Spleen (tissue), 11 donors: ENCODE measurements at regions not wholly inside any gene's neighbourhood (a gene's known extent, or its start where the extent isn't known, plus 50 kb on each side); places are given as distances from the start of the nearest gene placed in this dataset.

Source experiments
- DNase-seq: peaks from one replicate; pipeline ENCODE4 v3.0.0-alpha.2; 2020
- H3K27ac ChIP-seq, 8 donors: fragments of 200-600 bp; sonication (generic) in 7 of 8; 1 replicate in 4 of 8; 2 replicates in 4 of 8; pipeline versions ENCODE4 v1.5.0 to v1.8.0; 2016 to 2021; ENCODE audit warnings: inconsistent platforms in 4 of 8, mild to moderate bottlenecking in 4 of 8, moderate library complexity in 1 of 8
- H3K27me3 ChIP-seq, 7 donors: fragments of 200-600 bp; sonication (generic) in 6 of 7; replicated peaks in 1 of 7; 1 replicate in 4 of 7; 2 replicates in 3 of 7; pipeline versions ENCODE4 v1.5.0 to v1.8.0; 2016 to 2021; ENCODE audit warnings: inconsistent platforms in 3 of 7, mild to moderate bottlenecking in 1 of 7
- H3K36me3 ChIP-seq, 6 donors: fragments of 200-600 bp; sonication (generic) in 5 of 6; 1 replicate in 4 of 6; 2 replicates in 2 of 6; pipeline versions ENCODE4 v1.5.0 to v1.8.0; 2016 to 2021; ENCODE audit warnings: inconsistent platforms in 2 of 6
- H3K4me1 ChIP-seq, 6 donors: fragments of 200-600 bp; sonication (generic) in 5 of 6; 1 replicate in 3 of 6; 2 replicates in 3 of 6; pipeline versions ENCODE4 v1.5.0 to v1.8.0; 2016 to 2021; ENCODE audit warnings: inconsistent platforms in 3 of 6
- H3K4me3 ChIP-seq, 8 donors: fragments of 200-600 bp; sonication (generic) in 7 of 8; 1 replicate in 4 of 8; 2 replicates in 4 of 8; pipeline versions ENCODE4 v1.5.0 to v1.8.0; 2016 to 2021; ENCODE audit warnings: inconsistent platforms in 4 of 8, mild to moderate bottlenecking in 4 of 8, moderate library complexity in 2 of 8
- H3K9me3 ChIP-seq, 8 donors: fragments of 200-600 bp; sonication (generic) in 7 of 8; 1 replicate in 4 of 8; 2 replicates in 4 of 8; pipeline versions ENCODE4 v1.5.0 to v1.8.0; 2016 to 2021; ENCODE audit warnings: inconsistent platforms in 4 of 8
- CTCF ChIP-seq, 11 experiments: fragments of 200-600 bp in 7 of 11; fragments of 450-650 bp in 4 of 11; sonication (generic) in 4 of 11; IDR thresholded peaks in 8 of 11; conservative IDR thresholded peaks in 3 of 11; 1 replicate in 7 of 11; 2 replicates in 4 of 11; pipeline versions ENCODE4 v1.4.0 to v1.8.0; 2016 to 2021; ENCODE audit warnings: antibody characterized with exemption in 11 of 11, inconsistent platforms in 4 of 11, mild to moderate bottlenecking in 1 of 11
- POLR2A ChIP-seq, 3 donors: fragments of 450-650 bp; IDR thresholded peaks; one replicate each; pipeline ENCODE4 v1.5.1; 2017; ENCODE audit warnings: antibody characterized with exemption in 3 of 3, mild to moderate bottlenecking in 1 of 3
- POLR2AphosphoS5 ChIP-seq, 3 donors: sonication (generic); formaldehyde crosslinking; IDR thresholded peaks; one replicate each; pipeline ENCODE4 v1.5.1; 2017; ENCODE audit warnings: antibody characterized with exemption in 3 of 3
- WGBS, 5 donors: extraction: QIAGEN DNeasy Blood & Tissue Kit in 3 of 5; methylation state at CpG; one replicate each; pipeline versions ENCODE4 v1.1.5 to v1.1.7; 2013 to 2018; 5-methylcytosine and 5-hydroxymethylcytosine counted together
- intact Hi-C: fragments of 100-400 bp; cut with DNase I; formaldehyde crosslinking; loops from one replicate; pipeline ENCODE4 v1.15.0; 2023; ENCODE audit warnings: low total_unique reads
- donor health status: healthy with polysubstance abuse.
- donor health status: DM: no; HTN: no; CAD: no; lungs with moderate emphysema.
- donor health status: DM: no; HTN: no; CAD: no.
- donor health status: Bipolar disorder and iron deficiency.
- donor health status: healthy.
- donor health status: DM: no; HTN: no; CAD: no.
- donor health status: DM: yes; HTN: yes; CAD: no.

- H3K27me3 ChIP-seq = no peaks in the 10 kb centered on the region
- no peaks in the 10 kb centered on the region for H3K36me3 ChIP-seq
- DNase-seq = no peak
- peaks cover 0 to 4% (median 0%) of the 10 kb centered on the region in 8 donors for H3K9me3 ChIP-seq
- 27 to 39% (median 34%) methylated on average over 5 of the region's 5 CpGs for WGBS, 5 donors
- H3K4me1 ChIP-seq = no peaks in the 10 kb centered on the region
- H3K27ac ChIP-seq = no peak overlapping the region
- intact Hi-C loops = no loop called here
- H3K4me3 ChIP-seq = no peak overlapping the region
- TF ChIP-seq POLR2A (IDR thresholded peaks at IDR 0.05) (no peak), CTCF (IDR thresholded peaks at IDR 0.05 in 8 of 11, conservative IDR thresholded peaks at IDR 0.05 in 3 of 11) (no peak), POLR2AphosphoS5 (IDR thresholded peaks at IDR 0.05) (no peak)
These were observed 554.9 kb downstream of the NXPH1 start for GRCh38 chr7:8988267-8988666.

DNA sequence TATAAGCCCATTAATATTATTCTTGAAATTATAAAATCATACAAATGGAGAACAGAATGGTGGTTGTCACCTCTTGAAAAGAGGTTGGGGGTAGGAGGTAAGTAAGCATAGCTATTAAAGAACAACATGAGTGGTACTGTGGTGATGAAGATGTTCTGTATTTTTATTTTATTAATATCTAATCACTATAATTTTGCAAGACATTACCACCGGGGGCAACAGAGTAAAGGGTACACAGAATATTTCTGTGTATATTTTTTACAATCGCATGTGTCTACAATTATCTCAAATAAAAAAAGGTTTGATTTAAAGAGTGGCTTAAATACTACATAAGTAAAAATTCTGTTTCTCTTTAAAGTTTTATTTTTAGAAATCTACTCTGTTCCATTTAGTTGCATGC lies 557.8 kb downstream of the NXPH1 start:
- no peaks in the 10 kb centered on the region for H3K36me3 ChIP-seq
- no peaks in the 10 kb centered on the region for H3K4me1 ChIP-seq
- peaks cover 0 to 10% (median 0%) of the 10 kb centered on the region in 8 donors for H3K9me3 ChIP-seq
- 89 to 95% (median 93%) methylated on average over 2 of the region's 2 CpGs for WGBS, 5 donors
- no peak for DNase-seq
- intact Hi-C loops = no loop called here
- H3K4me3 ChIP-seq = no peak overlapping the region
- no peak for TF ChIP-seq POLR2A (IDR thresholded peaks at IDR 0.05)
- no peak for TF ChIP-seq CTCF (IDR thresholded peaks at IDR 0.05 in 8 of 11, conservative IDR thresholded peaks at IDR 0.05 in 3 of 11)
- no peak for TF ChIP-seq POLR2AphosphoS5 (IDR thresholded peaks at IDR 0.05)
- no peak overlapping the region for H3K27ac ChIP-seq
- H3K27me3 ChIP-seq = no peaks in the 10 kb centered on the region

DNA sequence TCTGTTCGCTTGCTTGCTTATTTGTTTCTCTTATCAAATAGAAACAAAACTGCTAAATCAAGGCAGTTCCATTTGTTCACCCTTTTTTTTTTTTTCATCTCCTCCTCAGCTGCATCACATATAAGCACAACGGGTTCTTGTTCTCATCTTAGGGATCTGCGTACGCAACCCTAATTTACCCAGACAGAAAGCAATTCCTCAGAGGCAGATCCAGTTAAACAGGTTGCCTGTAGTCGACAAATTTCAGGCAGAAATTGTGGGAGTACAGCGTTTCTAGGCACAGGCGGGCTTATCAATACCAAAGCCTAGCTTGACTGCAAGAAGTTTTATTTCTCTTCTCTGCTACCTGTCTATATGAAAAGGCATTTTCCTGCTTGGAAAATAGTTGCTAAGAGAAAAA lies 565.4 kb downstream of the NXPH1 start:
- WGBS, 5 donors = 83 to 92% (median 90%) methylated on average over 7 of the region's 7 CpGs
- no peaks in the 10 kb centered on the region for H3K27me3 ChIP-seq
- intact Hi-C loops = no loop called here
- TF ChIP-seq POLR2AphosphoS5 (IDR thresholded peaks at IDR 0.05) (no peak), CTCF (IDR thresholded peaks at IDR 0.05 in 8 of 11, conservative IDR thresholded peaks at IDR 0.05 in 3 of 11) (no peak), POLR2A (IDR thresholded peaks at IDR 0.05) (no peak)
- H3K4me1 ChIP-seq = no peaks in the 10 kb centered on the region
- no peak overlapping the region for H3K27ac ChIP-seq
- H3K9me3 ChIP-seq = peaks cover 0 to 9% (median 0%) of the 10 kb centered on the region in 8 donors
- no peak for DNase-seq
- H3K4me3 ChIP-seq = no peak overlapping the region
- no peaks in the 10 kb centered on the region for H3K36me3 ChIP-seq

- TF ChIP-seq CTCF (IDR thresholded peaks at IDR 0.05 in 8 of 11, conservative IDR thresholded peaks at IDR 0.05 in 3 of 11) (no peak), POLR2A (IDR thresholded peaks at IDR 0.05) (no peak), POLR2AphosphoS5 (IDR thresholded peaks at IDR 0.05) (no peak)
- no peaks in the 10 kb centered on the region for H3K36me3 ChIP-seq
- no peak overlapping the region for H3K27ac ChIP-seq
- H3K4me1 ChIP-seq = no peaks in the 10 kb centered on the region
- no peaks in the 10 kb centered on the region for H3K27me3 ChIP-seq
- WGBS, 5 donors = 21 to 38% (median 30%) methylated on average over 5 of the region's 5 CpGs
- peaks cover 0 to 42% (median 29%) of the 10 kb centered on the region in 8 donors for H3K9me3 ChIP-seq
- no peak overlapping the region for H3K4me3 ChIP-seq
- intact Hi-C loops = no loop called here
- DNase-seq = no peak
These were observed 580.5 kb downstream of the NXPH1 start for GRCh38 chr7:9013940-9014339.
